ENCODE measurements at regions not wholly inside any gene's neighbourhood (a gene's known extent, or its start where the extent isn't known, plus 50 kb on each side); places are given as distances from the start of the nearest gene placed in this dataset.
"Not testable (repeated sequence)": the region's sequence is repeated elsewhere in the genome, so short reads cannot be mapped to it uniquely, and the experiment has no call there.

DNA sequence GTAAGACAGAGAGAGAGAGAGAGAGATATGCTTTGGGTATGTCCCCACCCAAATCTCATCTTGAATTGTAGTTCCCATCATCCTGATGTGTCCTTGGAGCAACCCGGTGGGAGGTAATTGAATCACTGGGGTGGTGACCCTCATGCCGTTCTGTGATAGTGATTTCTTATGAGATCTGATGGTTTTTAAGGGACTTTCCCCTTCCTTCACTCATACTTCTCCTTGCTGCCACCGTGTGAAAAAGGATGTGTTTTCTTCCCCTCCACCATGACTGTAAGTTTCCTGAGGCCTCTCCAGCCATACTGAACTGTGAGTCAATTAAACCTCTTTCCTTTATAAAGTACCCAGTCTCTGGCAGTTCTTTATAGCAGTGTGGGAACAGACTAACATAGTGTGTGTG lies 60.3 kb downstream of the EOMES start:
- no peak for DNase-seq

DNA sequence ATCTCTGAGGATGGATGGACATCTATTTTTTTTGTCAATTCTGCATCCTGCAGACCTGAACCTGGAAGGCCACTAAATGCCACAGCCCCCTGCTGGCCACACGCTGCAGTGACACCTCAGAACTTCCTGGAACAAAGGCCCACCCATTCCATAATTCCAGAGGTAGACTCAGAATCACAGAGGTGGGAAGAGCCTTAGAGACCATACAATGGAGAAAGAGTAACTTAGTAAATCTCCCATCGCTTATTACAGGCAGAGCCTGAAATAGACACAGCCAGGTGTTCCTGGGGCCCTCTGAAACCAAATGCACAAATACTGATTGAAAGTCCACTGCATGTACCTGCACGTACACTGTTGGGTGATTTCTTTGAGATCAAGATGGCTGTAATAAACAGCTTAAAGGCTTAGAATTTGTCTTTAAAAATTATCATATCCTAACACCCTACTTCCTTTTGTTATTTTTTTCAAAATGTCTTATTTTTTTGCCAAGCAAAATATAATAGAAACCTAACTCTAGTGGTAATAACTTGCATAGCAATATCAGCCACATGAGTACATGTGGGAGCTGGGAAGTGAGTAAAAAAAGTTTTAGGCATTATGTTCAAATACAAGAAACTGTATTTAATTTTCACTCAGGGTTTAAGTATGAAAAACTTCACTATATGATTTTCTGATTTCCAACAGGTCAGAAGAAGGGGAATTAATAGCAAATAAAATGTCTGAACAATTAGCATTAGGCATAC lies 62.7 kb downstream of the EOMES start:
- peak; percentile 38 for DNase-seq

DNA sequence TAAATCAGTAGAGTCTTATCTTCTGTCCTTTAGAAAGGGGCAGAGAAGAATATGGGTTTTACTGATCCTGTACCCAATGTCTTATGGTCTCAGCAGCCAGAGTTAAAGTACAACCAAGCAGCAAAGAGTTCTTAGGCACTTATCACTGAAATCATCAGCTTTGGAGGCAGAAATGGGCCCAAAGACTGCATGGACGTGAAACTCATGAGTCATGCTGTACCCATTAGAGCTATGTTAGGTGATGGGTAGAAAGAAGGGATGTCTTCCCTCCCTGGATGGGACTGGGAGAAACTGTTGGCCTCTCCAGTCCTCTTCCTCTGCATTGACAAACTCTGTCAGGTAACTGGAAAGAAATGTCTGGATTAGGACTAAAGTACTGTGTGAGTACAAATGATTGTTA lies 63.4 kb downstream of the EOMES start:
- no peak for DNase-seq

DNA sequence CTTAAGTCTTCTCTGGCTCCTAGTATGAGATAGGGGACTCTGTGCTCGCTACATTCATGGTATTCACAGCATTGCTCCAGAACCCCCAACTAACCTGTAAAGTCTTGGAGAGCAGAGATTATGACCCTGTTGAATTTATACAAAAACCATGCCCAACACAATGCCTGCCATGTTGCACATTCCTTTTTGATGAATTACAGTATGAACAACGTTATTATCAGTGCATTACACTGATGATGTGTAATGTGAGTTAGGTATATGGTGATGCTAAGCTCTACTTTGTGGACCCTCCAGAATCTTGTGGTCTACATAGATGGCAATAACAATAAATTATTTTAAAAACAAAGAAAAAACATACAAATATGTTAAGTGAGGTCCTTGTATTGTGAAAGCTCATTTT lies 64.3 kb downstream of the EOMES start:
- DNase-seq, result no peak

DNA sequence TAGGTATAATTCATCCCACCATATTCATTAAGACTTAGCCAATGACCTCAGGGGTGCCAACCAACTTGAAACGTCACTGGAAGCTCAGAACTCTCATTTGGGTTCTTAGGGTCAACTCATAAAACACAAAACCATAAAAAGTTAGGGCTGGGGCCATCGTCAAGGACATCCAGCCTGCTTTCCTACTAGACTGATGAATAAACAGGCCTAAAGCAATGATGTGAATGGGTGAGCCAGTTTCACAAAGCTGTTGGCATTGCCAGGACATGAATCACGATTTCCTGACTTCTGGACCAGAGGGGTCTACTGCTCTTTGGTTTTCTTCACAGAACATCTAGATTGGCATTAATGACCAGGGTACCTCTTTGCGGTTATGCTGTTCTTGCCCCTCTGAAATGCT lies 64.7 kb downstream of the EOMES start:
- DNase-seq, result no peak

DNA sequence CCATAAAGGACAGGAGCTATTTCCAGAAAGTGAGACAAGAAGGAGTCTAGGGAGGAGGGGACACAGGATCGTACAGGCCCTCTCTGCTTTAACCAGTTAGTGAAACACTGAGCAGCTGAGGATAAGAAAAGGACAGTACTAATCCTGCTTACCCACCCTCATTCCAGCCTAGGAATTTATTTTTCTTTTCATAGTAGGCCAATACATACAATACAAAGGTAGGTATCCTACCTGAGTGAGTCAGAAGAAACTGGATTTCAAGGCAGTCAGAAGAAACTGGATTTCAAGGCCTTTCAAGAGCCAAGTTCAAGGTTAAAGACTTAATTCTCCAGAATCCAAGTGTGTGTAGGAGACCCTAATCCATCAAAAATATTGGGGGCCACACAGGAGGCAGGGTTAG lies 65.3 kb downstream of the EOMES start:
- DNase-seq, result no peak

DNA sequence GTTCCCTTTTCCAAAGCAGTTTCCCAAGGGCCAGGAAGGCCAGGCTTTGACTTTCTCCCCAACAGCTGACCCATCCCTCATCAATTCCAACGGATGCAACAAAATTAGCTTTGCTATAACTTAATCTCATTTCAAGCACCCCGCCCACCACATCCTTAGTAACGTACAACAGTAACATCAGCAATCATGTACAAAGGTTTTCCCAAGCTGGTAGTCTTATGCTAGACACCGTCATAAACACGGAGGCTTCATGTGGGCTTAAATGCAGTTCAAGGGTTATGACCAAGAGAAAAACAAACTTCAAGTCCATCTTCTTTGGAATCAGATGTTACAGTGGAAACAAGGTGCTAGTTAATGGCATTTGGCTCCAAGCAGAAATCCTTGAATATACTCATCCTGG lies 66.6 kb downstream of the EOMES start:
- DNase-seq, result no peak

DNA sequence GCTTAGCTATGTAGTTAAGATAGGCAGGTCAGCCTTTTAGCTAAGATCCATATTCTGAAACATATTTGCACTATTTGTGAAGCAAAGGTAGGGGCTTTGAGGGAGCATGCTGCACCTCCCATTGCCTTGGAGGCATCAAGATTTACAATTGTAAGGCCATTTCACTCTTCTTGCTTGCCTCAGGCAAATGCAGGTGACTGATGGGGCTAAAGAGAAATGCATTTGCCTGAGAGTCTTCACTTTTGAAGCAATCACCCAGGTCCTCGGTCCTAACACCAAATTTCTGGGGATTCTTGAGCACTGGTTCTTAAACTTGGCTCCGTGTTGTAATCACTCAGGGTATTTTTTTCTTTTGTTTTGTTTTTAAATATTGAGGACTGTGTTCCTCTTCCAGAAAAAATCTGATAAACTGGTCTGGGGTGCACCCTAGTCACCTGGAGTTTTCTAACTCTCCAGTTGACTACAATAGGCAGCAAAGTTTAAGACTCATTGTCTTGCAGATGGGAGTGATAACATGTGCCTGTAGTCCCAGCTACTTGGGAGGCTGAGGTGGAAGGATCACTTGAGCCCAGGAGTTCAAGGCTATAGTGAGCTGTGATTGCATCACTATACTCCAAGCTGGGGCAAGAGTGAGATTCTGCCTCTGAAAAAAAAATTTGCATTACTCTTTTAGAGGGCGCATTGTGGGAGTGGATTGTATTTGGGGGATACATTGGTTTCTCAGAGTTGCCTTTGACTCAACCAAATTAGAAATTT lies 68.1 kb downstream of the EOMES start:
- no peak for DNase-seq

DNA sequence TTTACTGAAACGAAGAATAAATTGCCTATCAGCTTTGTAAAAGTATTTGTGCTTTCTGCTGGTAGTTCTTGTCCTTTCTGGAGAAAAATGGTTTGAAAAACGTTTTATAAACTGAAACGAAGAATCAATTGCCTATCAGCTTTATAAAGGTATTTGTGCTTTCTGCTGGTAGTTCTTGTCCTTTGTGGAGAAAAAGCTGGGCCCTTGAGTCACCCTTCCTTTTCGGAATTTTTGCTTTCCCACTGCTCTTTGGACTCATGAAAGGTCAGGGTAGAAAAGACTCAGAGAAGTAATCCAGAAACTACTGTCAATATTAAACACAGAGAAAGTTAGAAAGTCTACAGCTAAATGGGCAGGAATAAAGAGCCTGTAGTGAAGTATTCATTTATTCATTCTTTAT lies 72.8 kb downstream of the EOMES start:
- DNase-seq, result no peak

DNA sequence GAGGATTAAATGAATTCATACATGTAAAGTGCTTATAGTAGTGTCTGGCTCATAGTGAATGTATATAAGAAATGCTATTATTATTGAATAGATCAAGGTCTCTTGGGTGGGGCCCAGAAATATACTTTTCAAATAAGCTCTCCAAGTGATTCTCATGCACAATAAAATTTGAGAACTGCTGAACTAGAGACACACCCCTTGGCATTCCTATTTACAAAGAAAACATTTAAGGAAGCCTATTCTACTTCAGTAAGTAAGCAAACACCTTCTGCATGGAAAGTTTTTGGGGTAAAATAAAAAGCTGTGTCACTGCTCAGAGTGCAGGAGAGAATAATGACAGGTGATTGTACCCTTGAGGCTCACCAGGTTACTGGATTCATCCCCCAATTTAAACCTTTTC lies 75.2 kb downstream of the EOMES start:
- no peak for DNase-seq

DNA sequence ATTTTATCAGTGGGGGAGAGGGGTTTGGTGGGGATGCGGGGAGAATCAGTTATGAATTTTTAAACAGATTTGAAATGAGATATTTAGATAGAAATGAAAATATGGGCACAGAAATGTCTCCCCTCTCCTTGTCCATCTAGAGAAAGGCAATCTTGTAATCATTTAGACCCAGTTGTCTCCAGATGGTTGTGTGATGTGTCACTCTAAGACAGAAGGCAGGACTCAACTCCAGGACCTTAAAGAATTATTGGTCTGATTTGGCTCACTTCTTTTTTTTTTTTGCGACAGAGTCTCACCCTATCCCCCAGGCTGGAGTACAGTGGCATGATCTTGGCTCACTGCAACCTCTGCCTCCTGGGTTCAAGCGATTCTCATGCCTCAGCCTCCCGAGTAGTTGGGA lies 77.2 kb downstream of the EOMES start:
- DNase-seq, result no peak

DNA sequence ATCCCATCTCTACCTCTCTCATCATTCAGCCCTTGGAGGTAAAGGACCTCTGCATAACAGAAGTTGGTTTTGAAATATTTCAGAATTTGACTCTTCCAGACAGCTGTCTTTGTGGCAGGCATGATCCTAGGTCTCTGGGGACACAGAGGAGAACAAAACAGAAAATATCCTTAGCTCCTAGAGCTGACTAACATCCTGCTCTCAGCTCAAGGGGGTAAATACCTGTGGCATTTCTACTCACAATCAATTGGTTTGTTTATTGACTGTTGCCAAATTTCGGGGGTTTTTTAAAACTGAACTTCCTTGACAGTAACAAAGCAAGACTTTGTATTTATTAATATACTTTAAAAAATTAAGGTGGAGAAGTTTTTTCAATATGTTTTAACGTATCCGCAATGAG lies 78.8 kb downstream of the EOMES start:
- DNase-seq, result no peak

DNA sequence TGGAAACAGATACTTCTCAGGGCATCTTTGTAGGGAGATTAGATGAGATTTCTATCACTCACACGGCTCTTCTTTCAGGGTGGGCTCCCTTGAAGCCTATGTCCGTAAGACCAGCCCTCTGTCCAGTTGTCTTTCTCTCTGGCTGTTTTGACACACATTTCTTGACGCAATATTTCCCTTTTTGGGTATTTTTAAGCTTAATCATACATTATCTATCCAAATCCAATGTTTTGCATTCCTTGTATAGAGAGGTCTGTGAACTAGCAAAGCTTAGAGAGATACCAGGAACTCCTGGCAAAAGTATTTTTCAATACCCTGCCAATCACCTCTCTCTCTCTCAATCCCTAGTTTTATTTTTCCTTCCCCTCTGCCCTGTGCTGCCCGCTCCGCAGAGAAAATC lies 79.3 kb downstream of the EOMES start:
- DNase-seq, result no peak

DNA sequence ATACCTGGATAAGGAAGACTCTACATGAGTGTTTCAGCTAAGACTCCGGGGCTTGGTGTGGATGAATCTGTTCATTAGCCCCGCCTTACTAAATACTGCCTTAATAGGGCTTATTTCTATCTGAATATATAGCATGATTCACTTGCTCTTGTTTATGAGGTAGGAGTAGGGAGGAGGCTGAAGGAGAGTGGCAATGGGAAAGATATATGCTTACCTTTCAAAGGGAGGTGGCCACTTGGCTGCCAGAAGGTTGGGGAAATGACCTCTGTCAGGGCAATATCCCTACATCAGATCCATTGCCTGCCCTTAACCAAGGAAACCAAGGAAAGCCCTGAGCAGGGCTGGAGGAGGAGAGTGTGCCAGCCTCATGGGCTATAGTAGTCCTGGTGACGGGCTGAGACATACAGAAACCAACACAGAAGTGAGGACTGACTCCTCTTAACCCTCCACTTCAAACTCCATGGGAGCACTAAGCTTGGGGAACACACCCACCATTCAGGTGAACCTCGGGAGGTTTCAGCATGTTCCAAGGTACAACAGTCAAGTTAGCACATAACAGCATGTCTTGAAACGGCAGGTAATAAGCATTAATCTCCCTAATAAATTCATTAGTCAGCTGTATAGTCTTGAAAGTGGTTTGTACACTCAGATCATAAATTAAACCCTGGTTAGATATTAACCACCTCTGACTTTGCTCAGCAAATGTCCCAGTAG lies 80.1 kb downstream of the EOMES start:
- DNase-seq, result no peak

DNA sequence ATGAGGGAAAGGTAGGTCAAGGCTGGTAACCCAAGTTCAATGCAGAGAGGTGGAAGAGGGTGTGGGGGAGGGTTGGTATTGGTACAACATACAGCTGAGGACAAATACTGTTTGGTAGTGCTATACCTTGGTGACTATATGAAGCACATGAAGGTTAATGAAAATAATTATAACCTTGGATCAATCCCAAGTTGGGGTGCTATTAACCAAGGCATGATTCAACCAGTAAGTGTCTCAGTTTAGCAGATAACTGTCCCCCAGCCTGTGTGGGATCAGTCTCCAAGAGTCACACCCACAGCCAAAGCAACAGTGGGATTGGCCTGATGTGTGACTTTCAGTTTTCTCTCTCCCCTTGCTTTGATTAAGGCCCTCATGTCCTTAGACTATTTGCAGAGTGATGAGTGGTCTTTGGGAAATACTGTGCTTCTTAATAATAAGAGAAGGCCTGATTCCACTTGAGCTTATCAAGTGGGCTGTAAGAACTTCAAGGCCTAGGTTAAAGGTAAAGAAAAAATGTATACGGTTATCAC lies 80.8 kb downstream of the EOMES start:
- DNase-seq, result no peak

DNA sequence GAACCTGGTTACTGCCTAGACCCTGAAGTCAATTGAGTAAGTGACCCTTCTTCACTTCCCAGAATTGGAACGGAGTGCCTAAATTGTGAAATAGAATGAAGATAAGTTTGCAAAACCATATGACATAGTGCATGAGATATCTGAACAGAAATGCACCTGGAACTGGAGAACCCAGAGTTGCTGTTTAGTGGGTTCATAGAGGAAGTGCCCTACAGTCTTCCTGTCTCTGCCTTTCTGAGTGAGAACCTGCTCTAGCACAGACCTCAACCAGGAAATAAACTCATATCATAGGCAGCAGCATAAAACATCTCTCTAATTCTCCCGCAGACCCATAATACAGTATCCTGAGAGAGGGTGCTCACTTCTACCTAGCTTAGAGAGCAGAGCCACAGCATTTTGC lies 82.9 kb downstream of the EOMES start:
- DNase-seq, result peak; percentile 7

DNA sequence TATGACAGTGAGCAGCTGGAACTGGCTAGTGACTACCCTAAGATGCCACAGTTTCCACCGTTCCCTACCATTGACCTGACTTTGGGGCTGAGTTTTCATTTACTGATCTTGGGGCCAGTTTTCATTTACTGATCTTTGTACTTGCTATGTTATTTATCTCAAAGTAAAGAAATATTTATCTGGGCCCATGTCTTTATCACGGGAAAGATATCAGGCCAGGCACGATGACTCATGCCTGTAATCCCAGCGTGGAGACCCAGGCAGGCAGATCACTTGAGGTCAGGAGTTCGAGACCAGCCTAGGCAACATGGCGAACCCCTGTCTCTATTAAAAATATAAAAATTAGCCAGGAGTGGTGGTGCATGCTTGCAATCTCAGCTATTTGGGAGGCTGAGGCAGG lies 83.5 kb downstream of the EOMES start:
- DNase-seq, result no peak

DNA sequence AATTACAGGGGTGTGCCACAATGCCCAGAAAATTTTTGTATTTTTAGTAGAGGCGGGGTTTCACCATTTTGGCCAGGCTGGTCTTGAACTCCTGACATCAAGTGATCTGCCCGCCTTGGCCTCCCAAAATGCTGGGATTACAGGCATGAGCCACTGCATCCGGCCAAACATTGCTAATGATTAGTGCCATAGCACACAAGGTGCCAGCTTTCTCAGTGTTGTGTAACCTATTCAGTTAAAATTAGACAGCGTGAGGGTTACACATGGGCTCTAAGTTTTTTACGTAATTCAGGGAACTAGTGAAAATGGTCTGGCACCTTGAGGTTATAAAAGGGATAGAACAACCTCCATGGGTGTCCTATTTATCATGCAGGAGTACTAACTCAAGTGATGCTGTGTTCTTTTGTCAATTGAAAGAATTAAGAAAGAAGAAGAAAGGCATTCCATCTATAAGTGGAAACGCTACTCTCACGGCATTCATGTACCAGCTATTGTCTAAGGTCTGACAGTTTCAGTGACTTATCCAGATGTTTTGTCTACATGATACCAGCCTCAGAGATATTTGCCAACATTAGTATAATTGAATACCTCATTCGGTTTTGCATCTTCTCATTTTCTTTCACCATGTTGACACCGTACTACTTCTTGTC lies 84.7 kb downstream of the EOMES start:
- DNase-seq, result no peak

DNA sequence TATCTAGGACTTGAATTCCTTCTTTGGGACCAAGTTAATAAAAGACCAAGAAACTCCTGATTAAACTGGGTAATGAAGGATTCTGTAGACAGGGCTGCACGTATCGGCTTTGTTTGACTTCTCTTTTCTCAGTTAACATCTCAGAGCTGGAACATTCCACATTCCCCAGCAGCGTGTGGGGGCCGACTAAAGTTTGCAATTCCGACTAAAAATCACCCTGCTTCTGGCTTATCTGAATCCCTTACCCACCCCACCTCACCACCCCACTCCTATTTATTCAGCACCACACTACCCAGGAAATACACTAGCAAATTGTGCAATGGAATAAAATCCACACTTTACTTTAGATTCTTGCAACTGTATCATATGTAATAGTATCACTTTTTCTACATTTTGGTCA lies 87.1 kb downstream of the EOMES start:
- DNase-seq, result not testable (repeated sequence)

DNA sequence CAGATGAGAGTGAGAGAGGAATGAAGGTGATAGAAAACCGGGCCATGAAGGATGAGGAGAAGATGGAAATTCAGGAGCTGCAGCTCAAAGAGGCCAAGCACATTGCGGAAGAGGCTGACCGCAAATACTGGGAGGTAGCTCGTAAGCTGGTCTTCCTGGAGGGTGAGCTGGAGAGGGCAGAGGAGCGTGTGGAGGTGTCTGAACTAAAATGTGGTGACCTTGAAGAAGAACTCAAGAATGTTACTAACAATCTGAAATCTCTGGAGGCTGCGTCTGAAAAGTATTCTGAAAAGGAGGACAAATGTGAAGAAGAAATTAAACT lies 88.9 kb downstream of the EOMES start:
- peak; percentile 11 for DNase-seq

DNA sequence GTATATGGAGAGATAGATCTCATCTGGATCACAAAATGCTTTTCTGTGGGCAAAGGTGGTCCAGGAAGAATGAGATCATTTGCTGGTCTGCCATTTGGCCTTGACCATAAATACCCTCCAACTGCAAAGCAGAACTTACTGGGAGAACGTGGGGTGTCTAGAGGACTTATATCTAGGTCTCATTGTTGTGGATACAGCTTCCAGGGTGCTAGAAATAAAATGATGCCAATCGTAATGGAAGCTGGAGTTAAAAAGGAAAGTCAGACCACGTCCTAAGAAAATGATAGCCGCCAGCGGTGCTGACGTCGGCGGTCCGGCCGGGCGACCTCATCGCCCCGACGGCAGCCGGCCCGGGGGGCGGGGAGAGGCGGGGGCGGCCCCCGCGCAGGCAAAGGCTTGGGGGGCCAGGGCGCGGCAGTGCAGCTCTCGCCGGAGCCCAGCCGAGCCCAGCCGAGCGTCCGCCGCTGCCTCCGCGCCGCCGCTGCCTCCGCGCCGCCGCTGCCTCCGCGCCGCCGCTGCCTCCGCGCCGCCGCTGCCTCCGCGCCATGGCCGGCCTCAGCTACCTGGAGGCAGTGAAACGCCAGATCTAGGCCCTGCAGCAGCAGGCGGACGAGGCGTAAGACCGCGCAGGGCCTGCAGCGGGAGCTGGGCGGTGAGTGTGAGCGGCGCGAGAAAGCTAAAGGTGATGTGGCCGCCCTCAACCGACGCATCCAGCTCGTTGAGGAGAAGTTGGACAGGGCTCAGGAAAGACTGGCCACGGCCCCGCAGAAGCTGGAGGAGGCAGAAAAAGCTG lies 89.5 kb downstream of the EOMES start:
- DNase-seq, result peak; percentile 31

DNA sequence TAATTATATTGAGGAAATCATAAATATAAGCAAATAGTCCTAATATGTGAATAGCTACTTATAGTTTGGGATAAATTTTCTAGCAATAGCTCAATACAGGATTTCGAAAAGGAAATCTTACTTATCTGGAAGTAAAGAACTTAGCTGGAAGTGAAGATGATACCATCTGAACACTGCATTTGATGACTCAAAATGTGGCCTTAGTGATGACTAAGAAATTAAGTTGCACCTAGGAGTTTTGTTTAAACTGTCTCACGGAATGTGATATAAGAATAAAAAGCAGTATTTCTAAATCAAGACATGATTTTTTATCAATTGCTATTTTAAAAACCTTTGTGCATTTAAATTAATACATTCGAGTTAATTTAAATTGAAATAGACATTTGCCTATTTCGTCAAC lies 91.2 kb downstream of the EOMES start:
- DNase-seq, result no peak

DNA sequence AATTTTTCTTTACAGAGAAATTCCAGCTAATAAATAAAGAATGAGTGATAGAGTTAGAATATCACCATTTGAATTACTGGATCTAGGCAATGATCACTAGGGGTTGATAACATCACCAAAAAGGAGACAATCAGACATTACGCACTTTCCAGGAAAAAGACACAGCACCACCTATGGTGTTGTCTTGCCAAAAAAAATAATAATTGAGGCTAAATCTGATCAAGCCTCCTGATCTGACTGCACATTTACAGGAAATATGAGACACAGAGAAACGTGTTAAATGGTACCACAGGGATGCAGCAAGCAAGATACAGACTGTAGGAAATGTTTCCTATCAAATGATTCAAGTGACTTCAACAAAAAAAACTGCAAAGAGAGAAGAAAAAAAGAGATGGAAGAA lies 92.8 kb downstream of the EOMES start:
- DNase-seq, result no peak
